DMS53 treated with DMSO at 0.1 percent for 48 hours (cell line): ENCODE measurements at regions not wholly inside any gene's neighbourhood (a gene's known extent, or its start where the extent isn't known, plus 50 kb on each side); places are given as distances from the start of the nearest gene placed in this dataset.

Experiments used
- DNase-seq: peaks from one replicate; lab custom pipeline; 2025; ENCODE audit not compliant: unreplicated experiment; lab: John Stamatoyannopoulos, UW

- DNase-seq = no peak
These were observed 217.5 kb downstream of the SOX9 start for GRCh38 chr17:72338304-72338703.

- no peak for DNase-seq
These were observed 218.3 kb downstream of the SOX9 start for GRCh38 chr17:72338847-72339790.

GRCh38 chr17:72340836-72341235, 220.0 kb downstream of the SOX9 start:
- no peak for DNase-seq

GRCh38 chr17:72342061-72342460, 221.2 kb downstream of the SOX9 start:
- no peak for DNase-seq

- DNase-seq = no peak
These were observed 222.1 kb downstream of the SOX9 start for GRCh38 chr17:72342627-72343527.

GRCh38 chr17:72343911-72344310, 223.1 kb downstream of the SOX9 start:
- no peak for DNase-seq

GRCh38 chr17:72344613-72345012, 223.8 kb downstream of the SOX9 start:
- DNase-seq = no peak

GRCh38 chr17:72345088-72345487, 224.3 kb downstream of the SOX9 start:
- no peak for DNase-seq

GRCh38 chr17:72345536-72345935, 224.7 kb downstream of the SOX9 start:
- DNase-seq = no peak

- peak; percentile 3 for DNase-seq
These were observed 225.5 kb downstream of the SOX9 start for GRCh38 chr17:72346306-72346705.

GRCh38 chr17:72349011-72349410, 228.2 kb downstream of the SOX9 start:
- no peak for DNase-seq

GRCh38 chr17:72349491-72349995, 228.7 kb downstream of the SOX9 start:
- DNase-seq = no peak

- DNase-seq = no peak
These were observed 229.3 kb downstream of the SOX9 start for GRCh38 chr17:72350073-72350472.

GRCh38 chr17:72351365-72351764, 230.5 kb downstream of the SOX9 start:
- DNase-seq = no peak

- no peak for DNase-seq
These were observed 231.1 kb downstream of the SOX9 start for GRCh38 chr17:72351884-72352346.

- no peak for DNase-seq
These were observed 232.7 kb downstream of the SOX9 start for GRCh38 chr17:72353502-72353901.

GRCh38 chr17:72354071-72354470, 233.3 kb downstream of the SOX9 start:
- no peak for DNase-seq

- DNase-seq = no peak
These were observed 237.0 kb downstream of the SOX9 start for GRCh38 chr17:72357764-72358365.

GRCh38 chr17:72358465-72358864, 237.6 kb downstream of the SOX9 start:
- no peak for DNase-seq

GRCh38 chr17:72359274-72359673, 238.5 kb downstream of the SOX9 start:
- no peak for DNase-seq

GRCh38 chr17:72359811-72360210, 239.0 kb downstream of the SOX9 start:
- no peak for DNase-seq
